Spinal cord (tissue), 9 donors: ENCODE measurements at regions not wholly inside any gene's neighbourhood (a gene's known extent, or its start where the extent isn't known, plus 50 kb on each side); places are given as distances from the start of the nearest gene placed in this dataset.

Source experiments
- DNase-seq, 6 donors: peaks; one replicate each; pipeline versions ENCODE4 v3.0.0 to v3.0.0-alpha.2; 2013 to 2015; ENCODE audit warnings: low spot score in 6 of 6, low read depth in 4 of 6
- H3K27ac ChIP-seq: one replicate; pipeline ENCODE4 v1.5.1; 2013; ENCODE audit warnings: low read depth, low read length, control low read depth
- H3K27me3 ChIP-seq: one replicate; pipeline ENCODE4 v1.6.1; 2013; ENCODE audit warnings: low read length; ENCODE audit not compliant: control insufficient read depth, insufficient read depth
- H3K36me3 ChIP-seq: one replicate; pipeline ENCODE4 v1.6.1; 2013; ENCODE audit warnings: low read length; ENCODE audit not compliant: control insufficient read depth, insufficient read depth
- H3K4me1 ChIP-seq: one replicate; pipeline ENCODE4 v1.6.1; 2013; ENCODE audit warnings: low read length; ENCODE audit not compliant: control insufficient read depth, insufficient read depth
- H3K4me3 ChIP-seq: one replicate; pipeline ENCODE4 v1.5.1; 2013; ENCODE audit warnings: low read depth, low read length, control low read depth
- H3K9me3 ChIP-seq: one replicate; pipeline ENCODE4 v1.6.1; 2013; ENCODE audit warnings: low read length; ENCODE audit not compliant: control insufficient read depth, insufficient read depth
- WGBS: methylation state at CpG from one replicate; pipeline ENCODE4 v1.1.5; 2013; ENCODE audit warnings: missing lambda C conversion rate; ENCODE audit not compliant: insufficient coverage; 5-methylcytosine and 5-hydroxymethylcytosine counted together
- donor health status: healthy.

DNA sequence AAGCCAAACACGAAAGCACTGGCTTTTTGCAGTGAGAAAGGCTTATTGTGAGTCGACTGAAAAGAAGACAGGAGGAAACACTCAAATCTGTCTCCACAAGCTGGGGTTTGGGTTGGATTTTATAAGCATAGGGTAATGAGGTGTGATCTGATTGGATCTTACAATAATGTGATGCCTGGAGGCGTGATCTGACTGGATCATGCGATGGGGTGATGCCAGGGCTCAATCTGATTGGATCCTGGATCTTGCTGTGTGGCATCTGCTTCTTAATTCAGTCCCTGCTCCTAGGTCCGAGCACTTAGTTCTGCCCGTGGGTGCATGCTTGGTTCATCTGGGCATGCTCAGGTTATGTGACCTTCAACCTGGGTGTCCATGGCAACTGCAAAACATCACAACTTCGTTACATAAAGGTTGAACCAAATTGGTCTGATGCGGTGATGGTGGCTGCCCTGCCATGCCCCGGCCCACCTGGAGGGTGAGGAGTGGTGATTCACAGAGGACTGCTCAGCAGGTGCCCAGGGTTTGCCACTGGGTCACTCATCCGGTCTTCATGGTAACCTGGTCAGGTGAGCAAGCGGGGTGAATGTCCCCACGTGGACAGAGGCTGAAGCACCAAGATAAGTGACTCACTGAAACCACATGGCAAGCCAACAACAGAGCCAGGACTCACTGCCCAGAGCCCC is 111.0 kb downstream of the KCNF1 start:
- peak in 1 of 6 donors; percentile 16 for DNase-seq
- Histone ChIP-seq H3K27me3 (no peaks in the 10 kb centered on the region), H3K36me3 (no peaks in the 10 kb centered on the region), H3K9me3 (no peaks in the 10 kb centered on the region), H3K4me3 (no peak overlapping the region), H3K27ac (no peak overlapping the region), H3K4me1 (peaks cover 9% of the 10 kb centered on the region)
- 82% methylated on average over 9 of the region's 12 CpGs for WGBS

DNA sequence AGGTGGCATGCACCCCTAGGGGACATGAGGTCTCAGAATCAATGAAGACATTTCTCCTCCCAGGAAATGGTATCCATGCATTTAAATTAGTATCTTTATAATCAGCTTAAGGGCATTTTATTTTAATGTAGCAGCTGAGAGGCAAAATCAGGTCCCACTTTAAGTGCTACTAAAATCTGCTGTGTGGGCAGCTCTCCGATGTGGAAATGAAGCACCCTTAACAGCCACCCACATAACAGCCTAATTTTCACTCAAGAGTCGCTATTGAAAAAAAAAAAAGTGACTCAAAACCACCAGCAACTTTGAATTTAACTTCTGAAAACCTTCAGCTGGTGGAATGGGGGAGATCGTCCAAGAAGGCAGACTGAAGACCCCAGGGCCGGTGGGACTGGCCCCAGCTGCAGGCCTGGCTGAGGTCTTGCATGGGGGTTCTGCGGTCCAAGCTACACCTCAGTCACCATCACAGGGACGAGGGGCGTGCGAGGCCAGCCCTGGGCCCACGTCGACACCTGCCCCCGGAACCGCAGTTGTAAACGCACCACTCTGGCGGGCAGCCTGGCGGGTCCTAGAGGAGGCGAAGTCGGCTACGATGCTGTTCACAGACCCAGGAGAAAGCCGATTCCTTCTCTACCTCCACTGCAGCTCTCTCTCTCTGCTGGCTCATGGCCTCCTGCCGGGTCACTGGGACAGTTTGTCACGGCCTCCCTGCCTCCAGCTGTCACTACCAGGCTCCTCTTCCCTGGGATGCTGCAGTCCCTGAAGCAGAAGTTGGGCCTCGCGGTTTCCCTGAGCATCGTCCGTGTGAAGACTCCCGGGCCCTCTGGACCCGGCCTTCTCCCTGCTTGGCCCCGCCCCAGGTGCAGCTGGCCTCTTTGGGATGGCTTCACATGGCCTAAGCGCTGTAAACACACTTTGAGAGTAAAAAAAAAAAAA is 111.9 kb downstream of the KCNF1 start:
- H3K4me3 ChIP-seq, result no peak overlapping the region
- H3K27ac ChIP-seq, result no peak overlapping the region
- no peaks in the 10 kb centered on the region for H3K27me3 ChIP-seq
- H3K4me1 ChIP-seq, result peaks cover 9% of the 10 kb centered on the region
- H3K36me3 ChIP-seq, result no peaks in the 10 kb centered on the region
- H3K9me3 ChIP-seq, result no peaks in the 10 kb centered on the region
- no peak for DNase-seq
- WGBS, result 87% methylated on average over 25 of the region's 29 CpGs

DNA sequence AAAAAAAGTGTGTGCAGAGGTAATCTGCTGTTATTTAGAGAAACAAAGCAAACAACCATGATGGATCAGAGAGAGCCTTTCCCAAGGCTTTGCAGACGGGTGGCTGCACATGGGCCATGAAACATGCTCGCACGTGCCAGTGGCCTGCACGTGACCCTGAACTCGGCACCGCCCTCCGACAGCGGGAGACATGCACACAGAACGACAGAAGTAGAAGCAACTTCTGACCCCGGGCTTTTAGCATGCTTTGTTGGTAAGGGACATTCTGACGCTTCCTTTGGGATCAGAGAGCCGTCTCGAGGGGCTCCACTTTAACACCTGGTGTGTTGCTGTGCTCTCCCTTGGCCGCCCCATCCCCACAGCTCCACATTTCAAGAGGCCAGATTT is 112.5 kb downstream of the KCNF1 start:
- Histone ChIP-seq H3K9me3 (no peaks in the 10 kb centered on the region), H3K4me1 (peaks cover 9% of the 10 kb centered on the region), H3K4me3 (no peak overlapping the region), H3K27me3 (no peaks in the 10 kb centered on the region), H3K36me3 (no peaks in the 10 kb centered on the region), H3K27ac (no peak overlapping the region)
- WGBS, result 39% methylated on average over 13 of the region's 14 CpGs
- no peak for DNase-seq

DNA sequence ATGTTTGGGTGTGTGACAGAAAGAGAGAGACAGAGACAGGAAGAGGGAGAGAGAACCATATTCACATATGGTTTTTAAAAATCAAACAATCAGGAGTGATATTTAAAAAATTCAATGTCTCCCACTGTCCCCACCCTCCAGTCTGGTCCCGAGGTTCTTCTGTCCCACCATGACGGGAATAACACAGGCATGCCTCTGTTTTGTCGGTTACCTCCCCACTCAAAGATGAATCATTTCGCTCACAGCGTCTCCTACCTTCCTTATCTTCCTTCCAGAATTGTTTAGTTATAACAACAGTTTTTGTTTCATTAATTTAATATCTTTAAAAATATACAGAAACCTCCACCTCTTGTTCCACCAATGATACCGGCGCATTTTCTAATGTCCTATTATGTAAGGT is 113.0 kb downstream of the KCNF1 start:
- 100% methylated on average over 2 of the region's 7 CpGs for WGBS
- H3K4me3 ChIP-seq, result no peak overlapping the region
- no peaks in the 10 kb centered on the region for H3K9me3 ChIP-seq
- no peak for DNase-seq
- H3K27me3 ChIP-seq, result no peaks in the 10 kb centered on the region
- peaks cover 9% of the 10 kb centered on the region for H3K4me1 ChIP-seq
- H3K27ac ChIP-seq, result no peak overlapping the region
- no peaks in the 10 kb centered on the region for H3K36me3 ChIP-seq

DNA sequence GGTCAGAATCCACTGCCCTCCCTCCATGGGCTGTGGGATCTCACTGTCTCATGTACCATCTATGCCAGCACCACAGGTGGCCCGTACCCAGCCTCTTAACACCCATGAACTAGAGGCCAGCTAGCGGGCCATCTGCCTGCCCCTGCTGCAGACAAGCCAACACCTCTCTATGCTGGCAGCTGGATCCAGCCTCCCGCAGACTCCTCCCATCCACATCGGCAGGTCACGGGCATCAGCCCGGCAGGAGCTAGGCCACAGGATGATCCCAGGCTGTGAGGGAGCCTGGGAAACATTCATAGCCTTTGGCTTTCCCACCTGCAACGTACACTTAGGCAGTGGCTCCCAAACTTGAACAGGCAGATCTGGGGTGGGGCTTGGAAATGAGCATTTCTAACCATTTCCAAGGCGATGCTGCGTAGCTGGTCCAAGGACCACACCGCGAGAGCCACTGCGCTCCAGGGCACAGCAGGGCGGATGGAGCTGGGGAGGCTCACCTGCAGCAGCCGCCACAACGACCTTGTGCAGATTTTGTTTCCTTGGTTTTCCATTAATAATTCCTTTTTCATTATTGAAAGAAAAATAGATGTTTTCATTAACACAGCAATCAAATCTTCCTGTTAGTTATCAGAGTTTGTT is 114.7 kb downstream of the KCNF1 start:
- peaks cover 9% of the 10 kb centered on the region for H3K4me1 ChIP-seq
- no peak for DNase-seq
- 93% methylated on average over 13 of the region's 15 CpGs for WGBS
- no peaks in the 10 kb centered on the region for H3K27me3 ChIP-seq
- no peak overlapping the region for H3K4me3 ChIP-seq
- H3K36me3 ChIP-seq, result no peaks in the 10 kb centered on the region
- H3K9me3 ChIP-seq, result no peaks in the 10 kb centered on the region
- H3K27ac ChIP-seq, result no peak overlapping the region

DNA sequence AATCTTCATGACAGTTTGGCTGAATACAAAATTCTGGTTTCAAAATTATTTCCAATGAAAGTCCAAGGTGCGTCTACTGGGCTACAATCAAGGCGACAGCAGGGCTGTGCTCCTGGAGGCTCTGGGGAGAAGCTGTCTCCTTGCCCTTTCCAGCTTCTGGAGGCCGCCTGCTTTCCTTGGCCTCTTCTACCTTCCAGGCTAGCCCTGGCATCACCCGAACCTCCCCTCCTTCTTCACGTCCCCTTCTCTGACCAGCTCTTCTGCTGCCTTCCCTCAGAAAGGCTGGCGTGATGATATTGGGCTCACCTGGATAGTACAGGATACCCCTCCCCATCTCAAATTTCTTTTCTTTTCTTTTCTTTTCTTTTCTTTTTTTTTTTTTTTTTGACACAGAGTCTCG is 115.5 kb downstream of the KCNF1 start:
- no peaks in the 10 kb centered on the region for H3K27me3 ChIP-seq
- 93% methylated on average over 5 of the region's 7 CpGs for WGBS

DNA sequence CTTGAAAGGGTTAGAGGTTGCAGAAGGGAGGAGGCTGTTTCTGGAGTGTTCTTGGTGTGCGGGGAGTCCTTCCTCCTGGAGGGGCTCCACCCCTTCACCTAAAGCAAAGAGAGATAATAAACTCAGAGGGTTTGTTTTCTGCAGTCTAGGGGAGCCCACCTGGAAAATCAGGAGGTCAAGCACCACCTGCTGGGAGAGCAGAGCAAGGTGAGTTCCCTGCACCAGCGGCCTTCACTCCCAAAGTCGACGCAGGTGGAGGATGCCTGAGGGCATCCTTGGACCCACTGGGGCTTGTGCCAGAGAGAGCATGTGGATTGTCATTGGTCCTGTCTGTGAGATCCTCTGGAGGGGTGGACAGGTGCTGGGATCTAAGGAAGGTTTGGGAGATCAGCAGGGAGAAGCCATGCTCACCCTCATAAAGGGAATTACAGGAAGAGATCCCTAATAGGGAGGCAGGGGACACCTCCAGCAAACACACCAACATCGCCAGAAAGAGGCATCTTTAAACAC is 116.7 kb downstream of the KCNF1 start:
- H3K9me3 ChIP-seq, result no peaks in the 10 kb centered on the region
- DNase-seq, result no peak
- 95% methylated on average over 3 of the region's 5 CpGs for WGBS
- H3K4me3 ChIP-seq, result no peak overlapping the region
- H3K27me3 ChIP-seq, result no peaks in the 10 kb centered on the region
- H3K27ac ChIP-seq, result no peak overlapping the region
- H3K36me3 ChIP-seq, result no peaks in the 10 kb centered on the region
- H3K4me1 ChIP-seq, result peaks cover 9% of the 10 kb centered on the region

More for the DNA sequence above, 115.5 kb downstream of the KCNF1 start:
- DNase-seq, result no peak
- Histone ChIP-seq H3K4me1 (peaks cover 9% of the 10 kb centered on the region), H3K36me3 (no peaks in the 10 kb centered on the region), H3K27ac (no peak overlapping the region), H3K4me3 (no peak overlapping the region), H3K9me3 (no peaks in the 10 kb centered on the region)

DNA sequence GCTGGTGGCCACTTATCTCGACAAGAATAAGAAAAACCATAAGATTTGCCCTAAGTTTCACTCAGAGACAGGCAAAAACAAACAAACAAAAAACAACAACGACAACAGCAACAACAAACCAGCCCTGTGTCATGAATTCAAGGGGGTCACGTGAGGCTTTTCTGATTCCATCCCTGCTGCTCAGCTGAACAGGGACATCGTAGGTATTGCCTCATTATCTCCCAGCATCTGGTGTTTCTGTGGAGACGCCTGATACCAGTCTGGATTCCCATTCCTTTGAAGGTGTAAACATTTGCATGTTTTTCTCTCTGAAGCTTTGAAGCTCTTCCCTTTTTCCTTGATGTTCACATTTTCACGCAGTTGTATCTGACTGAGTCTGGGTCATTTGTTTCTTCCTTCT is 117.4 kb downstream of the KCNF1 start:
- no peaks in the 10 kb centered on the region for H3K9me3 ChIP-seq
- H3K27me3 ChIP-seq, result no peaks in the 10 kb centered on the region
- H3K4me3 ChIP-seq, result no peak overlapping the region
- no peak overlapping the region for H3K27ac ChIP-seq
- peaks cover 3% of the 10 kb centered on the region for H3K4me1 ChIP-seq
- peak in 2 of 6 donors; percentile 16 to 44 for DNase-seq
- WGBS, result 80% methylated on average over 5 of the region's 6 CpGs
- H3K36me3 ChIP-seq, result no peaks in the 10 kb centered on the region

DNA sequence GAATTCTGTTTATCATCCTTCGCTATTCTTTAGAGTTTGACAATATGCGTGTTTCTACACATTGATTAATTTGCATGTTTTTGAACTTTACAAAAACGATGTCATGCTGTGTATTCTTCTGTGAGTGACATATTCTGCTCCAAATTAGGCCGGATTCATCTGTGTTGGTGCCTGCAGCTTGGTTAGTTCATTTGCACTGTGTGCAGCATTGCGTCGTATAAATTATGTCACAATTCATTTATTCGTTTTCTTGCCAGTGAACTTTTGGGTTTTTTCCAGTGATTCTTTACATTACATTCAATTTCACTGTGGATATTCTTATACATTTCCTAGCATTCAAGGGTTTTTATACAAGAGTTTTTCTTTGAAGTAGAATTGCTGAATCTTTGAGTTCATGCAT is 118.3 kb downstream of the KCNF1 start:
- H3K9me3 ChIP-seq, result no peaks in the 10 kb centered on the region
- no peaks in the 10 kb centered on the region for H3K27me3 ChIP-seq
- peak in 2 of 6 donors; percentile 17 to 84 for DNase-seq
- H3K36me3 ChIP-seq, result no peaks in the 10 kb centered on the region
- WGBS, result 92% methylated on average over 2 of the region's 7 CpGs
- H3K27ac ChIP-seq, result no peak overlapping the region
- no peaks in the 10 kb centered on the region for H3K4me1 ChIP-seq
- no peak overlapping the region for H3K4me3 ChIP-seq
